Ishikawa (cell line): ENCODE measurements at regions not wholly inside any gene's neighbourhood (a gene's known extent, or its start where the extent isn't known, plus 50 kb on each side); places are given as distances from the start of the nearest gene placed in this dataset.

Source experiments
- CEBPB ChIP-seq: IDR thresholded peaks from 2 replicates; pipeline ENCODE4 v1.6.1; 2012
- CREB1 ChIP-seq: IDR thresholded peaks from 2 replicates; pipeline ENCODE4 v1.6.1; 2012; ENCODE audit warnings: low read depth
- EGR1 ChIP-seq: IDR thresholded peaks from 2 replicates; pipeline ENCODE4 v1.6.1; 2012
- EP300 ChIP-seq: IDR thresholded peaks from 2 replicates; pipeline ENCODE4 v1.6.1; 2012; ENCODE audit warnings: borderline replicate concordance
- FOXM1 ChIP-seq: IDR thresholded peaks from 2 replicates; pipeline ENCODE4 v1.6.1; 2012; ENCODE audit warnings: low read depth, borderline replicate concordance
- NFIC ChIP-seq: IDR thresholded peaks from 2 replicates; pipeline ENCODE4 v1.6.1; 2012
- RAD21 ChIP-seq: IDR thresholded peaks from 2 replicates; pipeline ENCODE4 v1.6.1; 2012; ENCODE audit warnings: low read depth
- TAF1 ChIP-seq: IDR thresholded peaks from 2 replicates; pipeline ENCODE4 v1.6.1; 2012; ENCODE audit warnings: low read depth, mild to moderate bottlenecking
- TCF12 ChIP-seq: IDR thresholded peaks from 2 replicates; pipeline ENCODE4 v1.6.1; 2012; ENCODE audit warnings: low read depth
- TEAD4 ChIP-seq: IDR thresholded peaks from 2 replicates; pipeline ENCODE4 v1.6.1; 2012
- YY1 ChIP-seq: IDR thresholded peaks from 2 replicates; pipeline ENCODE4 v1.6.1; 2012; ENCODE audit warnings: low read depth
- ZBTB7A ChIP-seq: IDR thresholded peaks from 2 replicates; pipeline ENCODE4 v1.6.1; 2012; ENCODE audit warnings: low read depth
- TF ChIP-seq, protein P1 (sequence below): IDR thresholded peaks from 2 replicates; pipeline ENCODE4 v1.6.1; 2012; ENCODE audit warnings: low read depth, mild to moderate bottlenecking
- TF ChIP-seq, protein P2 (sequence below): IDR thresholded peaks from 2 replicates; pipeline ENCODE4 v1.6.1; 2012
- TF ChIP-seq, protein P3 (sequence below): IDR thresholded peaks from 2 replicates; pipeline ENCODE4 v1.6.1; 2012

DNA sequence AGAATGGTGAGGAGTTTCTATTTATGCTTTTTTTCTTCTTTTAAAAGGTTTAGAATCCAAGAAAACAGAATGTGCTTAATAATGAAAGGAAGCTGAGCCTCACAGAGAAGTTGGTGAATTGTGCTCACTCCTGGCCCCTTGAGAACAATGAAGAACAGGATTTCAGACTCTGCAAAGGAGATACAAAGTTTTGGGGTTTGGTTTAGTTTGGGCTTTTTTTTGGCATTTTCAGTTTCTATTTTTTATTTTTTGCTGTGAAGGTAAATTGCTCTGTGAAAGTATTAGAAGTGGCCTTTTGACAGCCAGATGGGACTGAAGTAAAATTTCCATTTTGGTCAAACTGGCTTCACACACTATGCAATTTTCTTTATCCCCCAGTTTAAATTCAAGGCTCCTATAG is 247.3 kb upstream of the GYPC start:
- TF ChIP-seq, protein P1, sequence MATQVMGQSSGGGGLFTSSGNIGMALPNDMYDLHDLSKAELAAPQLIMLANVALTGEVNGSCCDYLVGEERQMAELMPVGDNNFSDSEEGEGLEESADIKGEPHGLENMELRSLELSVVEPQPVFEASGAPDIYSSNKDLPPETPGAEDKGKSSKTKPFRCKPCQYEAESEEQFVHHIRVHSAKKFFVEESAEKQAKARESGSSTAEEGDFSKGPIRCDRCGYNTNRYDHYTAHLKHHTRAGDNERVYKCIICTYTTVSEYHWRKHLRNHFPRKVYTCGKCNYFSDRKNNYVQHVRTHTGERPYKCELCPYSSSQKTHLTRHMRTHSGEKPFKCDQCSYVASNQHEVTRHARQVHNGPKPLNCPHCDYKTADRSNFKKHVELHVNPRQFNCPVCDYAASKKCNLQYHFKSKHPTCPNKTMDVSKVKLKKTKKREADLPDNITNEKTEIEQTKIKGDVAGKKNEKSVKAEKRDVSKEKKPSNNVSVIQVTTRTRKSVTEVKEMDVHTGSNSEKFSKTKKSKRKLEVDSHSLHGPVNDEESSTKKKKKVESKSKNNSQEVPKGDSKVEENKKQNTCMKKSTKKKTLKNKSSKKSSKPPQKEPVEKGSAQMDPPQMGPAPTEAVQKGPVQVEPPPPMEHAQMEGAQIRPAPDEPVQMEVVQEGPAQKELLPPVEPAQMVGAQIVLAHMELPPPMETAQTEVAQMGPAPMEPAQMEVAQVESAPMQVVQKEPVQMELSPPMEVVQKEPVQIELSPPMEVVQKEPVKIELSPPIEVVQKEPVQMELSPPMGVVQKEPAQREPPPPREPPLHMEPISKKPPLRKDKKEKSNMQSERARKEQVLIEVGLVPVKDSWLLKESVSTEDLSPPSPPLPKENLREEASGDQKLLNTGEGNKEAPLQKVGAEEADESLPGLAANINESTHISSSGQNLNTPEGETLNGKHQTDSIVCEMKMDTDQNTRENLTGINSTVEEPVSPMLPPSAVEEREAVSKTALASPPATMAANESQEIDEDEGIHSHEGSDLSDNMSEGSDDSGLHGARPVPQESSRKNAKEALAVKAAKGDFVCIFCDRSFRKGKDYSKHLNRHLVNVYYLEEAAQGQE = no peak
- TF ChIP-seq TCF12 = no peak
- no peak for TF ChIP-seq CREB1
- no peak for TF ChIP-seq TAF1
- no peak for TF ChIP-seq FOXM1
- no peak for TF ChIP-seq EGR1
- TF ChIP-seq ZBTB7A = no peak
- no peak for TF ChIP-seq EP300
- TF ChIP-seq, protein P2, sequence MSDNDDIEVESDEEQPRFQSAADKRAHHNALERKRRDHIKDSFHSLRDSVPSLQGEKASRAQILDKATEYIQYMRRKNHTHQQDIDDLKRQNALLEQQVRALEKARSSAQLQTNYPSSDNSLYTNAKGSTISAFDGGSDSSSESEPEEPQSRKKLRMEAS = no peak
- no peak for TF ChIP-seq NFIC
- TF ChIP-seq RAD21 = no peak
- TF ChIP-seq TEAD4 = no peak
- no peak for TF ChIP-seq CEBPB
- TF ChIP-seq, protein P3, sequence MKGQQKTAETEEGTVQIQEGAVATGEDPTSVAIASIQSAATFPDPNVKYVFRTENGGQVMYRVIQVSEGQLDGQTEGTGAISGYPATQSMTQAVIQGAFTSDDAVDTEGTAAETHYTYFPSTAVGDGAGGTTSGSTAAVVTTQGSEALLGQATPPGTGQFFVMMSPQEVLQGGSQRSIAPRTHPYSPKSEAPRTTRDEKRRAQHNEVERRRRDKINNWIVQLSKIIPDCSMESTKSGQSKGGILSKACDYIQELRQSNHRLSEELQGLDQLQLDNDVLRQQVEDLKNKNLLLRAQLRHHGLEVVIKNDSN = no peak
- TF ChIP-seq YY1 = no peak

DNA sequence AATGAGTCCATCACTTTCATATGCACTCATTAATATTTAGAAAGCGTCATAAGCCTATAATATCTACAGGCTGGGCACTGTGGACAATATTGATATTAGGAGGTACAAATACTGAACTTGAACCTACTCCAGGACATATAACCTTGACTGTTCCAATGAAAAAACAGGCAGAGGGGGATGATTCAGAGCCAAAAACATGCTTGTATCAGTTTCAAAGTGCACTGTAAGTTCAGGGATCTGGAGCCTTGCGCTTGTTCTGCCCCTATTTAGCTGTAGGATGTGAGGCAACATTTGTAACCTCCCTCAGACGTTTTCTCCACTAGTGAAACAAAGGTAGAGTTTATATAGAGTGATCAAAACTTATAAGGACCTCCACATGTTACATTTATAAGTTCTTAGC is 246.1 kb upstream of the GYPC start:
- no peak for TF ChIP-seq CEBPB
- TF ChIP-seq NFIC = no peak
- no peak for TF ChIP-seq ZBTB7A
- TF ChIP-seq, protein P2 = no peak
- TF ChIP-seq TEAD4 = no peak

DNA sequence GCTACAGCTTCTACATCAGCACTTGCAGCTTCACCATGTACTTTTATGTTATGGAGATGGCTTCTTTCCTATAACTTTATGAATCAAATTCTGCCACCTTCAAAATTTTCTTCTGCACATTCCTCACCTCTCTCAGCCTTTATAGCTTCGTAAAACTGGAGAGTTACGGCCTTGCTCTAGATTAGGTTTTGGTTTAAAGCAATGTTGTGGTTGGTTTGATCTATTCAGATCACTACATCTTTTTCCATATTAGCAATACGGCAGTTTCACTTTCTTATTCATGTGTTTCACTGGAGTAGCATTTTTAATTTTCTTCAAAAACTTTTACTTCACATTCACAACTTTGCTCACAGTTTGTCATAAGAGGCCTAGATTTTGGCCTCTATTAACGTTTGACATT is 242.9 kb upstream of the GYPC start:
- TF ChIP-seq, protein P2 = no peak
- TF ChIP-seq, protein P1 = no peak
- TF ChIP-seq NFIC (no peak), RAD21 (no peak), TEAD4 (no peak), CEBPB (no peak), ZBTB7A (no peak), CREB1 (no peak), TCF12 (no peak), EP300 (no peak), TAF1 (no peak), FOXM1 (no peak), YY1 (no peak)
- TF ChIP-seq, protein P3 = no peak

DNA sequence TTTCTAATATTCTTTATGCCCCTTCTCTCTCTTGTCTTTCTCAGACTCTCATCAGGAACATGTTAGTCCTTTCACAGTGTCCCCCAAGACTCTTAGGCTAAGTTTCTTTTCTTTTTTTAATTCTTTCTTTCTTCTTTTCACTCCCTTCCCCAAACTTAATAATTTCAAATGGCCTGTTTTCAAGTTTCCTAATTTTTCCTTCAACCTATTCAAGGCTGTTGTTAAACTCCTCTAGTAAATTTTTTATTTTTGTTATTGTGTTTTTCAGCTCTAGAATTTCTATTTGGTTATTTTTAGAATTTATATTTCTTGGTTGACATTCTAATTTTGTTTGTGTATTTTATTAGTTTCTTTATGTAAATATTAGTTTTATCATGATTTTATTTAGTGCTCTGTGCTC is 236.6 kb upstream of the GYPC start:
- TF ChIP-seq CREB1 (no peak), TEAD4 (no peak), EP300 (no peak), ZBTB7A (no peak), RAD21 (no peak), EGR1 (no peak), TAF1 (no peak), TCF12 (no peak), CEBPB (no peak), YY1 (no peak), FOXM1 (no peak), NFIC (no peak)
- TF ChIP-seq, protein P1 = no peak
- TF ChIP-seq, protein P3 = no peak
- TF ChIP-seq, protein P2 = no peak
